ENCODE measurements at regions not wholly inside any gene's neighbourhood (a gene's known extent, or its start where the extent isn't known, plus 50 kb on each side); places are given as distances from the start of the nearest gene placed in this dataset.

GRCh38 chr2:14572633-14573032 is 59.9 kb upstream of the LRATD1 start:
- Histone ChIP-seq H3K36me3 (ENCODE audit: insufficient read depth) (no peaks in the 10 kb centered on the region), H3K4me2 (no peak overlapping the region), H2AFZ (no peak overlapping the region), H3K4me3 (no peak overlapping the region), H3K27me3 (ENCODE audit: insufficient read depth) (no peaks in the 10 kb centered on the region), H3K27ac (ENCODE audit: low read depth) (no peak overlapping the region), H3K79me2 (replicated peaks; ENCODE audit: insufficient read depth) (no peaks in the 10 kb centered on the region), H3K4me1 (ENCODE audit: insufficient read depth) (no peaks in the 10 kb centered on the region), H4K20me1 (replicated peaks; ENCODE audit: insufficient read depth) (no peaks in the 10 kb centered on the region), H3K9me2 (ENCODE audit: insufficient read depth) (no peaks in the 10 kb centered on the region), H3F3A (replicated peaks; ENCODE audit: low read depth) (no peaks in the 10 kb centered on the region)
- Mint-ChIP-seq H3K27me3 (ENCODE audit: insufficient read depth, low read depth, poor library complexity) (no peaks in the 10 kb centered on the region), H3K36me3 (ENCODE audit: low read depth) (no peaks in the 10 kb centered on the region), H3K27ac (no peak overlapping the region), H3K4me3 (no peak overlapping the region), H3K9me3 (no peaks in the 10 kb centered on the region), H3K4me1 (no peaks in the 10 kb centered on the region)
- no peak for ATAC-seq
- TF ChIP-seq EZH2phosphoT487 (IDR thresholded peaks at IDR 0.05; ENCODE audit: unreplicated experiment): no peak
- no peak for TF ChIP-seq CREB1 (CRISPR knock-in tag; IDR thresholded peaks at IDR 0.05; ENCODE audit: low read depth)
- TF ChIP-seq NANOG (IDR thresholded peaks at IDR 0.05; ENCODE audit: borderline replicate concordance): no peak
- TF ChIP-seq, protein P1, sequence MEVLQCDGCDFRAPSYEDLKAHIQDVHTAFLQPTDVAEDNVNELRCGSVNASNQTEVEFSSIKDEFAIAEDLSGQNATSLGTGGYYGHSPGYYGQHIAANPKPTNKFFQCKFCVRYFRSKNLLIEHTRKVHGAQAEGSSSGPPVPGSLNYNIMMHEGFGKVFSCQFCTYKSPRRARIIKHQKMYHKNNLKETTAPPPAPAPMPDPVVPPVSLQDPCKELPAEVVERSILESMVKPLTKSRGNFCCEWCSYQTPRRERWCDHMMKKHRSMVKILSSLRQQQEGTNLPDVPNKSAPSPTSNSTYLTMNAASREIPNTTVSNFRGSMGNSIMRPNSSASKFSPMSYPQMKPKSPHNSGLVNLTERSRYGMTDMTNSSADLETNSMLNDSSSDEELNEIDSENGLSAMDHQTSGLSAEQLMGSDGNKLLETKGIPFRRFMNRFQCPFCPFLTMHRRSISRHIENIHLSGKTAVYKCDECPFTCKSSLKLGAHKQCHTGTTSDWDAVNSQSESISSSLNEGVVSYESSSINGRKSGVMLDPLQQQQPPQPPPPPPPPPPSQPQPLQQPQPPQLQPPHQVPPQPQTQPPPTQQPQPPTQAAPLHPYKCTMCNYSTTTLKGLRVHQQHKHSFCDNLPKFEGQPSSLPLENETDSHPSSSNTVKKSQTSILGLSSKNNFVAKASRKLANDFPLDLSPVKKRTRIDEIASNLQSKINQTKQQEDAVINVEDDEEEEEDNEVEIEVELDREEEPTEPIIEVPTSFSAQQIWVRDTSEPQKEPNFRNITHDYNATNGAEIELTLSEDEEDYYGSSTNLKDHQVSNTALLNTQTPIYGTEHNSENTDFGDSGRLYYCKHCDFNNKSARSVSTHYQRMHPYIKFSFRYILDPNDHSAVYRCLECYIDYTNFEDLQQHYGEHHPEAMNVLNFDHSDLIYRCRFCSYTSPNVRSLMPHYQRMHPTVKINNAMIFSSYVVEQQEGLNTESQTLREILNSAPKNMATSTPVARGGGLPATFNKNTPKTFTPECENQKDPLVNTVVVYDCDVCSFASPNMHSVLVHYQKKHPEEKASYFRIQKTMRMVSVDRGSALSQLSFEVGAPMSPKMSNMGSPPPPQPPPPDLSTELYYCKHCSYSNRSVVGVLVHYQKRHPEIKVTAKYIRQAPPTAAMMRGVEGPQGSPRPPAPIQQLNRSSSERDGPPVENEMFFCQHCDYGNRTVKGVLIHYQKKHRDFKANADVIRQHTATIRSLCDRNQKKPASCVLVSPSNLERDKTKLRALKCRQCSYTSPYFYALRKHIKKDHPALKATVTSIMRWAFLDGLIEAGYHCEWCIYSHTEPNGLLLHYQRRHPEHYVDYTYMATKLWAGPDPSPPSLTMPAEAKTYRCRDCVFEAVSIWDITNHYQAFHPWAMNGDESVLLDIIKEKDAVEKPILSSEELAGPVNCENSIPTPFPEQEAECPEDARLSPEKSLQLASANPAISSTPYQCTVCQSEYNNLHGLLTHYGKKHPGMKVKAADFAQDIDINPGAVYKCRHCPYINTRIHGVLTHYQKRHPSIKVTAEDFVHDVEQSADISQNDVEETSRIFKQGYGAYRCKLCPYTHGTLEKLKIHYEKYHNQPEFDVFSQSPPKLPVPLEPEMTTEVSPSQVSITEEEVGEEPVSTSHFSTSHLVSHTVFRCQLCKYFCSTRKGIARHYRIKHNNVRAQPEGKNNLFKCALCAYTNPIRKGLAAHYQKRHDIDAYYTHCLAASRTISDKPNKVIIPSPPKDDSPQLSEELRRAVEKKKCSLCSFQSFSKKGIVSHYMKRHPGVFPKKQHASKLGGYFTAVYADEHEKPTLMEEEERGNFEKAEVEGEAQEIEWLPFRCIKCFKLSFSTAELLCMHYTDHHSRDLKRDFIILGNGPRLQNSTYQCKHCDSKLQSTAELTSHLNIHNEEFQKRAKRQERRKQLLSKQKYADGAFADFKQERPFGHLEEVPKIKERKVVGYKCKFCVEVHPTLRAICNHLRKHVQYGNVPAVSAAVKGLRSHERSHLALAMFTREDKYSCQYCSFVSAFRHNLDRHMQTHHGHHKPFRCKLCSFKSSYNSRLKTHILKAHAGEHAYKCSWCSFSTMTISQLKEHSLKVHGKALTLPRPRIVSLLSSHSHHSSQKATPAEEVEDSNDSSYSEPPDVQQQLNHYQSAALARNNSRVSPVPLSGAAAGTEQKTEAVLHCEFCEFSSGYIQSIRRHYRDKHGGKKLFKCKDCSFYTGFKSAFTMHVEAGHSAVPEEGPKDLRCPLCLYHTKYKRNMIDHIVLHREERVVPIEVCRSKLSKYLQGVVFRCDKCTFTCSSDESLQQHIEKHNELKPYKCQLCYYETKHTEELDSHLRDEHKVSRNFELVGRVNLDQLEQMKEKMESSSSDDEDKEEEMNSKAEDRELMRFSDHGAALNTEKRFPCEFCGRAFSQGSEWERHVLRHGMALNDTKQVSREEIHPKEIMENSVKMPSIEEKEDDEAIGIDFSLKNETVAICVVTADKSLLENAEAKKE (CRISPR knock-in tag; IDR thresholded peaks at IDR 0.05): no peak
- TF ChIP-seq ZNF114 (CRISPR knock-in tag; IDR thresholded peaks at IDR 0.05): no peak
- TF ChIP-seq STAT1 (IDR thresholded peaks at IDR 0.05; ENCODE audit: unreplicated experiment): no peak
- DNase-seq (ENCODE audit: low spot score): no peak

- H3K4me1 Mint-ChIP-seq: peaks cover 6% of the 10 kb centered on the region; the same call in 2 of the 3 replicates
These were observed 54.7 kb upstream of the LRATD1 start for GRCh38 chr2:14577843-14578242.

More at GRCh38 chr2:14577843-14578242, 54.7 kb upstream of the LRATD1 start:
- H3K4me1 ChIP-seq (ENCODE audit: insufficient read depth): 0 out of 2 replicates have a peak, but pooled peaks cover 5% of the 10 kb centered on the region
- H3K36me3 ChIP-seq (ENCODE audit: insufficient read depth): no peaks in the 10 kb centered on the region
- H3K4me3 ChIP-seq: no peak overlapping the region
- H3K27ac ChIP-seq (ENCODE audit: low read depth): no peak overlapping the region
- Mint-ChIP-seq H3K27me3 (ENCODE audit: insufficient read depth, low read depth, poor library complexity) (no peaks in the 10 kb centered on the region), H3K9me3 (no peaks in the 10 kb centered on the region), H3K36me3 (ENCODE audit: low read depth) (no peaks in the 10 kb centered on the region), H3K27ac (no peak overlapping the region), H3K4me3 (no peak overlapping the region)
- DNase-seq (ENCODE audit: low spot score) (no peak), ATAC-seq (no peak)
- no peaks in the 10 kb centered on the region for H4K20me1 ChIP-seq (replicated peaks; ENCODE audit: insufficient read depth)
- no peak overlapping the region for H3K4me2 ChIP-seq
- no peaks in the 10 kb centered on the region for H3K9me2 ChIP-seq (ENCODE audit: insufficient read depth)
- no peaks in the 10 kb centered on the region for H3F3A ChIP-seq (replicated peaks; ENCODE audit: low read depth)
- H3K27me3 ChIP-seq (ENCODE audit: insufficient read depth): no peaks in the 10 kb centered on the region
- no peak for TF ChIP-seq STAT1 (IDR thresholded peaks at IDR 0.05; ENCODE audit: unreplicated experiment)
- no peak for TF ChIP-seq ZNF114 (CRISPR knock-in tag; IDR thresholded peaks at IDR 0.05)
- TF ChIP-seq, protein P2, sequence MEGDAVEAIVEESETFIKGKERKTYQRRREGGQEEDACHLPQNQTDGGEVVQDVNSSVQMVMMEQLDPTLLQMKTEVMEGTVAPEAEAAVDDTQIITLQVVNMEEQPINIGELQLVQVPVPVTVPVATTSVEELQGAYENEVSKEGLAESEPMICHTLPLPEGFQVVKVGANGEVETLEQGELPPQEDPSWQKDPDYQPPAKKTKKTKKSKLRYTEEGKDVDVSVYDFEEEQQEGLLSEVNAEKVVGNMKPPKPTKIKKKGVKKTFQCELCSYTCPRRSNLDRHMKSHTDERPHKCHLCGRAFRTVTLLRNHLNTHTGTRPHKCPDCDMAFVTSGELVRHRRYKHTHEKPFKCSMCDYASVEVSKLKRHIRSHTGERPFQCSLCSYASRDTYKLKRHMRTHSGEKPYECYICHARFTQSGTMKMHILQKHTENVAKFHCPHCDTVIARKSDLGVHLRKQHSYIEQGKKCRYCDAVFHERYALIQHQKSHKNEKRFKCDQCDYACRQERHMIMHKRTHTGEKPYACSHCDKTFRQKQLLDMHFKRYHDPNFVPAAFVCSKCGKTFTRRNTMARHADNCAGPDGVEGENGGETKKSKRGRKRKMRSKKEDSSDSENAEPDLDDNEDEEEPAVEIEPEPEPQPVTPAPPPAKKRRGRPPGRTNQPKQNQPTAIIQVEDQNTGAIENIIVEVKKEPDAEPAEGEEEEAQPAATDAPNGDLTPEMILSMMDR (conservative IDR thresholded peaks at IDR 0.05; ENCODE audit: low read depth in 2 of 2): no peak
- H2AFZ ChIP-seq: no peak overlapping the region
- no peaks in the 10 kb centered on the region for H3K79me2 ChIP-seq (replicated peaks; ENCODE audit: insufficient read depth)
